ENCODE measurements at regions not wholly inside any gene's neighbourhood (a gene's known extent, or its start where the extent isn't known, plus 50 kb on each side); places are given as distances from the start of the nearest gene placed in this dataset.

GRCh38 chr16:54620197-54620596, 310.5 kb upstream of the IRX5 start:
- no peaks in the 10 kb centered on the region for H3K9me3 ChIP-seq
- TF ChIP-seq, protein P1, sequence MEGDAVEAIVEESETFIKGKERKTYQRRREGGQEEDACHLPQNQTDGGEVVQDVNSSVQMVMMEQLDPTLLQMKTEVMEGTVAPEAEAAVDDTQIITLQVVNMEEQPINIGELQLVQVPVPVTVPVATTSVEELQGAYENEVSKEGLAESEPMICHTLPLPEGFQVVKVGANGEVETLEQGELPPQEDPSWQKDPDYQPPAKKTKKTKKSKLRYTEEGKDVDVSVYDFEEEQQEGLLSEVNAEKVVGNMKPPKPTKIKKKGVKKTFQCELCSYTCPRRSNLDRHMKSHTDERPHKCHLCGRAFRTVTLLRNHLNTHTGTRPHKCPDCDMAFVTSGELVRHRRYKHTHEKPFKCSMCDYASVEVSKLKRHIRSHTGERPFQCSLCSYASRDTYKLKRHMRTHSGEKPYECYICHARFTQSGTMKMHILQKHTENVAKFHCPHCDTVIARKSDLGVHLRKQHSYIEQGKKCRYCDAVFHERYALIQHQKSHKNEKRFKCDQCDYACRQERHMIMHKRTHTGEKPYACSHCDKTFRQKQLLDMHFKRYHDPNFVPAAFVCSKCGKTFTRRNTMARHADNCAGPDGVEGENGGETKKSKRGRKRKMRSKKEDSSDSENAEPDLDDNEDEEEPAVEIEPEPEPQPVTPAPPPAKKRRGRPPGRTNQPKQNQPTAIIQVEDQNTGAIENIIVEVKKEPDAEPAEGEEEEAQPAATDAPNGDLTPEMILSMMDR (IDR thresholded peaks at IDR 0.05): no peak
- no peaks in the 10 kb centered on the region for H3K36me3 ChIP-seq (ENCODE audit: insufficient read depth in 1 of 2, low read depth in 1 of 2)
- DNase-seq (no peak), ATAC-seq (no peak)
- H3K27me3 ChIP-seq (ENCODE audit: insufficient read depth in 3 of 3, low read length in 2 of 3): peaks cover 0 to 5% (median 0%) of the 10 kb centered on the region in 3 donors
- no peak overlapping the region for H3K27ac ChIP-seq
- 71 to 77% (median 72%) methylated on average over 3 of the region's 3 CpGs for WGBS, 3 donors
- intact Hi-C loops (cut with DNase I): no loop called here
- no peaks in the 10 kb centered on the region for H3K4me1 ChIP-seq
- no peak overlapping the region for H3K4me3 ChIP-seq

DNA sequence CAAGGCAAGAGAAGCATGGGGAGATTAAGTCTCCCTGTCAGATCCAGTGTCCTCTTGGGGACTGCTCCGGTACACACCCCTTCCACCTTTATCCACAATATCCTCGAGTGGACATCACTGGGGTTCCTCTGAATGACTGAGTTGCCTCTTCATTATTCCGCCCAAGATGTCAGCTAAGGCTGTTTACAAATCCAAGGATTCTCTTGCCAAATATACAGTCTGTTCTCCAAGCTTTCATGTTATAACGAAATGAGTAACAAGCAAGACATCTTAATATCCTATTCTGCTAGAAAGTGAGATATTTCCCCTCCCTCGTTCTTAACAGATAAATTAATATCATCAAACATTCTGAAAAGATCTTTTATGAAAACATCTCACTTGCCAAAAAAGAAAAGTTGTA, 314.1 kb upstream of the IRX5 start:
- 70 to 76% (median 73%) methylated on average over 5 of the region's 5 CpGs for WGBS, 3 donors
- no peak for ATAC-seq
- TF ChIP-seq, protein P1 (IDR thresholded peaks at IDR 0.05): no peak

DNA sequence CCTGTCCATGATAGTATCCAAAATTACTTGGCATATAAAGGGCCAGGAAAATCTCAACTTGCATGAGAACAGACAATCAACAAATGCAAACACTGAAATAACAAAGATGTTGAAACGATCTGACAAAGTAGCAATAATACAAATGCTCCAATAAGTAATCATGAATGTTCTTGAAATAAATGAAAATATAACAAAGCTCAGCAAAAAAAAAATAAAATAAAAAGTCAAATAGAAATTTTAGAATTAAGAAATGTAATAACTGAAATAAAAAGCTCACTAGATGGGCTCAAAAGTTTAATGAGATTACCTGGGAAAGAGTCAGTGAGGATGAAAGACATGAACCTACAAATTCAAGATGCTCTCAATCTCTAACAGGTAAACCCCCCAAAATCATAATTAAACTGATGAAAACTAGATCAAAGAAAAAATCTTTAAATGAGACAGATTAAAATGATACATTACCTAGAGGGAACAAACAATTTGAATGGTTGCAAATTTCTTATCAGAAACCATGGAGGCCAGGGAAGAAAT, 319.0 kb upstream of the IRX3 start:
- ATAC-seq (no peak), DNase-seq (no peak)
- peaks cover 29% of the 10 kb centered on the region for H3K9me3 ChIP-seq
- 92 to 95% (median 93%) methylated on average over 1 of the region's 1 CpG for WGBS, 3 donors
- H3K27me3 ChIP-seq (ENCODE audit: insufficient read depth in 3 of 3, low read length in 2 of 3): no peaks in the 10 kb centered on the region
- H3K36me3 ChIP-seq (ENCODE audit: insufficient read depth in 1 of 2, low read depth in 1 of 2): no peaks in the 10 kb centered on the region
- H3K27ac ChIP-seq: no peak overlapping the region
- intact Hi-C loops (cut with DNase I): no loop called here
- no peak overlapping the region for H3K4me3 ChIP-seq
- TF ChIP-seq, protein P1 (IDR thresholded peaks at IDR 0.05): no peak
- H3K4me1 ChIP-seq: no peaks in the 10 kb centered on the region

More for the DNA sequence above, 314.1 kb upstream of the IRX5 start:
- DNase-seq: no peak
- H3K27me3 ChIP-seq (ENCODE audit: insufficient read depth in 3 of 3, low read length in 2 of 3): peaks cover 0 to 2% (median 0%) of the 10 kb centered on the region in 3 donors
- intact Hi-C loops (cut with DNase I): no loop called here
- no peaks in the 10 kb centered on the region for H3K9me3 ChIP-seq
- no peak overlapping the region for H3K4me3 ChIP-seq
- H3K4me1 ChIP-seq: no peaks in the 10 kb centered on the region
- no peak overlapping the region for H3K27ac ChIP-seq
- H3K36me3 ChIP-seq (ENCODE audit: insufficient read depth in 1 of 2, low read depth in 1 of 2): no peaks in the 10 kb centered on the region

DNA sequence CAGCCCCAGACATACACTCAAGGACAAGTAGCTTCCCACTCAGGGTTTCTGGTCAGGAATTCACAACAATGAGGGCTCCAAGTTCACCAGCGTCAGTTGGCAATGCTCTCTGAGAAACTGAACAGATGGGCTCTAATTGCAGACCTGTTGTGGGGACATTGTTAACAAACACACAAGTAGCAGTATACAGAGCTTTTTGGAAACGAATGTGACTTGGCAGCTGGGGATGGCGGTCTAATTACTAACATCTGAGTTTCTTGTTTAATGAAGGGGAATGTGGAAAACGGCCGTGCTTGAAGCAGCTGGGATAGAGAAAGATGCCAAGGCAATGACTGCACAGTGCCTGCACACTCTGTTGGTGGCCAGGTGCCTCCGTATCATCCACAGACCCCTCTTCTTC, 316.1 kb upstream of the IRX3 start:
- WGBS, 3 donors: 17 to 21% (median 20%) methylated on average over 6 of the region's 6 CpGs

More for the DNA sequence above, 316.1 kb upstream of the IRX3 start:
- no peaks in the 10 kb centered on the region for H3K4me1 ChIP-seq
- DNase-seq (no peak), ATAC-seq (no peak)
- no peak overlapping the region for H3K4me3 ChIP-seq
- H3K27me3 ChIP-seq (ENCODE audit: insufficient read depth in 3 of 3, low read length in 2 of 3): no peaks in the 10 kb centered on the region
- peaks cover 11% of the 10 kb centered on the region for H3K9me3 ChIP-seq
- TF ChIP-seq, protein P1 (IDR thresholded peaks at IDR 0.05): no peak
- intact Hi-C loops (cut with DNase I): no loop called here
- no peak overlapping the region for H3K27ac ChIP-seq
- H3K36me3 ChIP-seq (ENCODE audit: insufficient read depth in 1 of 2, low read depth in 1 of 2): no peaks in the 10 kb centered on the region

Data from psoas muscle (tissue), 7 donors.